GM20431 (cell line): ENCODE measurements at regions not wholly inside any gene's neighbourhood (a gene's known extent, or its start where the extent isn't known, plus 50 kb on each side); places are given as distances from the start of the nearest gene placed in this dataset.

ENCODE experiments used
- in situ Hi-C: fragments of 300-500 bp; cut with MseI, MboI; formaldehyde crosslinking; loops from one replicate; pipeline ENCODE4 v1.15.0; 2020; ENCODE audit warnings: low sequenced_read_pairs; ENCODE audit not compliant: unreplicated experiment

DNA sequence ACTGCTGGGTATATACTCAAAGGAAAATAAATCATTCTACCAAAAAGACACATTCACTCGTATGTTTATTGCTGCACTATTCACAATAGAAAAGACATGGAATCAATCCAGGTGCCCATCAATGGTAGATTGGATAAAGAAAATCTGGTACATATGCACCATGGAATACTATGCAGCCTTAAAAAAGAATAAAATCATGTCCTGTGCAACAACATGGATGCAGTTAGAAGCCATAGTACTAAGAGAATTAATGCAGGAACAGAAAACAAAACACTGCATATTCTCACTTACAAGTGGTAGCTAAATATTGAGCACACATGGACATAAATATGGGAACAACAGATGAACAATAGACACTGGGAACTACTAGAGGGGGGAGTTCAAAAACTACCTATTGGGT is 96.3 kb downstream of the FAM76B start:
- in situ Hi-C loops: no loop called here

- in situ Hi-C loops: no loop called here
These were observed 96.9 kb downstream of the FAM76B start for GRCh38 chr11:95692526-95693260.

GRCh38 chr11:95690100-95690499 is 99.5 kb downstream of the FAM76B start:
- in situ Hi-C loops: no loop called here

GRCh38 chr11:95688501-95689222 is 100.9 kb downstream of the FAM76B start:
- in situ Hi-C loops: no loop called here

DNA sequence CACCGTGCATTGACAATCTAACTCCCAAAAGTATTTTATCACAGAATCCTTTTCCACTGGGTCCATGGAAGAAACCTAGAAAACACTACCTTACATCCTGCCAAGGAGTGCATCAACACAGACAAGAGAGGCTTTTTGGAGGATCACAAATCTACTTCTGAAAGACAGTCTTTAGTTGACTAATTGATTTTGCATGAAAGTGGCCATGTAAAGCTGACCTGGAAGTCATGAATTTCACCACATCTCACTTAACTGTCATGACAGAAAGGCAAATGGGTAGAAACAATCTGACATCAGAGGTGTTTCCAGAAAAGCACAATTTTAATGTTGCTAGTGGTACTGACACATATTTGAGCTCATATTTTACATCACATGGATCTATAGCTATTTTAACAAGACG is 101.6 kb downstream of the FAM76B start:
- in situ Hi-C loops: no loop called here

DNA sequence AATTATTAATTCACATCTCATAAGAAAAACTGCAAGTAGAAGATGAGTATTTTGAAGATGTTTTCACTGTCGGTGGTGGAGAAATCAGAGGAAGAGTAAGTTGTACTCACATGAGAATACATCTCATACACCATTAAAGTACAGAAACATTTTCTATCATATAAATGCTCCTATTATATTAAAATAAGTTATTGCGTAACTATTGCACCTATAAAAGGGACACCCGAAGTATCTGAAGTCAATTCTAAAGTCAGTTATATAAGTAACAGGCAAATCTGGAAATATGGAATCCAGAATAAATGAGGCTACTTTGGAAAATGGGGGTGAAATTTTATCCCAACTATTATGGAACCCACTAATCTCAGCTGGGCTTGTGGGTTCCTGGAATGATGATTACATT is 103.3 kb downstream of the FAM76B start:
- in situ Hi-C loops: no loop called here

GRCh38 chr11:95684701-95685100 is 104.9 kb downstream of the FAM76B start:
- in situ Hi-C loops: no loop called here

- in situ Hi-C loops: no loop called here
These were observed 105.4 kb downstream of the FAM76B start for GRCh38 chr11:95684170-95684569.

- in situ Hi-C loops: no loop called here
These were observed 107.0 kb downstream of the FAM76B start for GRCh38 chr11:95682552-95682951.

- in situ Hi-C loops: no loop called here
These were observed 109.2 kb downstream of the FAM76B start for GRCh38 chr11:95680169-95680929.

- in situ Hi-C loops: no loop called here
These were observed 110.6 kb downstream of the FAM76B start for GRCh38 chr11:95678988-95679387.

DNA sequence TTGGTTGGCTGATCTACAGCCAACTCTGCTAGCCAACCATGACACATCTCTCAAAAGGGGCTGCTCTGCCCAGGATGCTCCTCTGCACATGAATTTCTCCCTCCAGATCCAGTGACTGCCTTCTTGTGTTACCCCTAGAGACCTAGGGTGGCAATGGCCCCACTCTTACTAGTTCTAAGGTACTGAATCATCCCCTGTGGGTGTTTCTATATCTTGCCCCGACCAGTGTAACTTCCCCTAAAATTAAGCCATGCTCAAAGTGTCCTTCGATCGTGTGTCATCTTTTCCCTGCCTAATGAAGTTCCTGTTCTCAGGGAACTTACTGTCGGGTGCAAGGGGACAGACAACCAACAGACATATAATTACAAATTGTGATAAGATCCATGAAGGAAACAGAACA is 113.3 kb downstream of the FAM76B start:
- in situ Hi-C loops: no loop called here

DNA sequence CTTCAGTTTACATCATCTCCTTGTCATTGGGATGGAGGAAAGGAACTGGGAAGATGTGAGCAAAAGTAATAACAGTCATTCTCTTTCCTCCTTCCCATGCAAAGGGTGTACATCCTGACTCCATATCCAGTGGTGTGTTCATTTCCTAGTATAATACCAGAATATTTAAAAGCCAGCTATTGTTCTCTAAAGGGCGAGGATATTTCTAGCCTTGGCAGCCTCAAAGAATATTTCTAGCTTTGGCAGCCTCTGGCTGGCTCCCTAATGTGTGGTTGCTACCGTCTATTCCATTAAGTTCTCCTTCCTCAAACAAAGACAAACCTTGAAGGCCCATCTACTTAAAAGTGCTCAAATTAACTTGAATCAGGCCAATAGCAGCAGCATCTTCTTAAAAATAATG is 114.0 kb downstream of the FAM76B start:
- in situ Hi-C loops: no loop called here

DNA sequence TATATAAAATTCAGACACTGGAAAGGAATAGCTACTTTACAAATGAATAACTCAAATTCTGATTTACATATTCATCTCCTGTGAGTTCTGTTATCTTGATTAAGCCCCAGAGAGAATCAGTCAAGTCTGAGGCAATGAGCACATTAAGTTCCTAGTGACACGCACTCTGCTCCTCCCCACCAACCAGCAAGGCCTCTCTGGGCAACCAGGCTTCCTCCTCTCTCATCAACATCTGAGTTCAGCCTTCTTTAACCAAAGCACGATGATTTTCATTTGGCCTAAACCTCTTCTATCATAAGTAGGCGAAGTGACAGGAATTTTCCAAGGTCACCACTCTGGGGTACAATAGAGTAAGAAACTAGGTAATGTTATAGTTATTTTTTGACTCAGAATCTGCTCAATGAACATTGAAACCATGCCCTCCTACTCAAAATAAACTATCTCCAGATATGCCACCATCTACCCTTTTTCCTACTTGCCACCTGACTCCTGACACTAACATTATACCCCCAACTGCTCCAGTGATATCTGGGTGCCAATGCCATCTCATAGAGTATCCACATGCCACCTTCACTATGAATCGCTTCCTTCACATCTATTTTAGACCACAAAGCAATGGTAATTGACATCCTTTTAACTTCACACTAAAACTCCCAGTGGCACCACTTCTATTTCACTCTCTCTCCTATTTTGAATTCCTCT is 114.8 kb downstream of the FAM76B start:
- in situ Hi-C loops: no loop called here

- in situ Hi-C loops: no loop called here
These were observed 117.8 kb downstream of the FAM76B start for GRCh38 chr11:95671768-95672167.

- in situ Hi-C loops: no loop called here
These were observed 121.5 kb downstream of the FAM76B start for GRCh38 chr11:95668131-95668530.

- in situ Hi-C loops: no loop called here
These were observed 128.4 kb downstream of the FAM76B start for GRCh38 chr11:95661162-95661561.

DNA sequence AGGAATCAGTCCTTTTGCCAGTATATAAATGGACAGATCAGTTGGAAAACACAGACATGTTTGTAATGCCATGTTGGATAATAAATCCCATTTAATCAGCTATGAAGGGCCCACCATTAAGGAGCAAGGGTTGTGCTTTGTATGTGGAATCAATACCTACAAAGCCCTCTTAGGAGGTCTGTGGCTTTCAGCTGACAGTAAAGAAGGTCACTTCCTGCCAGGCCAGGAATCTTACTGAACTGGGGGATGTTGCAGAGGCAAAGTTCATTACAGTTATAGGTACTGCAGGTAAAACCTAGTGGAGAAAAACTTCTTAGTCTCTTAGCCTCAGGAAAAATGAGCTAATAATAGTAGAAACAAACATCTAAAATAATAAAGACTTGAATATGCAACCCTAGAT is 129.5 kb downstream of the FAM76B start:
- in situ Hi-C loops: no loop called here

- in situ Hi-C loops: no loop called here
These were observed 130.5 kb downstream of the FAM76B start for GRCh38 chr11:95659088-95659487.

DNA sequence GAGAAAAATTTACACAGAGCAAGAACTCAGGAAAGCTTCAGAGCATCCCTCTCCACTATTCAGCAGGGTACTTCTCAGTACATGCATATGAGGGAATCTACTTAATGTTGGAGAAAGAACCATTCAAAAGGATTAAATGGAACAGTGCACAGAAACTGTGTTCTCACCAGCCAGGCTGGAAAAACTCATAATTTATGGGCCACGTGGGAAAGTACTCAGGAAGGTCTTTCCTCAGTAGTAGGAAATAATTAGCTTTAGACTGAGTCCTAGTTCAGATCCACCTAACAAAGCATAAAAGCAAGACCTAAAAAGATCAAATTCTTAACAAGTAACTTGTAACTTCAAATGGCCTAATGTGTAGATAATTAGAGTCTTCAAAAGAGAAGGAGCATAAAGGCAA is 134.0 kb downstream of the FAM76B start:
- in situ Hi-C loops: no loop called here
